Panc1 (cell line): ENCODE measurements at regions not wholly inside any gene's neighbourhood (a gene's known extent, or its start where the extent isn't known, plus 50 kb on each side); places are given as distances from the start of the nearest gene placed in this dataset.

Experiments used
- CTCF ChIP-seq: fragments of 450-650 bp; IDR thresholded peaks from 2 replicates; pipeline ENCODE4 v1.5.1; 2017; ENCODE audit warnings: mild to moderate bottlenecking
- POLR2AphosphoS5 ChIP-seq: IDR thresholded peaks from 2 replicates; pipeline ENCODE4 v1.6.1; 2012; ENCODE audit warnings: mild to moderate bottlenecking, low read depth, low read length, moderate library complexity
- REST ChIP-seq, 2 experiments: IDR thresholded peaks; 2 replicates each; pipeline ENCODE4 v1.6.1; 2011 to 2012; ENCODE audit warnings: low read depth in 2 of 2, control low read depth in 1 of 2, low read length in 1 of 2, mild to moderate bottlenecking in 1 of 2, moderate library complexity in 1 of 2; ENCODE audit not compliant: insufficient read depth in 1 of 2
- SIN3A ChIP-seq: IDR thresholded peaks from 2 replicates; pipeline ENCODE4 v1.6.1; 2012; ENCODE audit warnings: low read depth, mild to moderate bottlenecking, low read length, moderate library complexity, borderline replicate concordance; ENCODE audit not compliant: insufficient read depth

- TF ChIP-seq CTCF (no peak), POLR2AphosphoS5 (no peak), REST (IDR thresholded peaks at IDR 0.05; ENCODE audit: insufficient read depth in 1 of 2, low read depth in 2 of 2, low read length in 1 of 2) (no peak), SIN3A (no peak)
These were observed 899.1 kb upstream of the AUTS2 start for GRCh38 chr7:68699090-68699711.
